SK-N-SH treated with all-trans-retinoic acid at 6 μM for 48 hours (cell line): ENCODE measurements at regions not wholly inside any gene's neighbourhood (a gene's known extent, or its start where the extent isn't known, plus 50 kb on each side); places are given as distances from the start of the nearest gene placed in this dataset.

Source experiments
- OSR1 ChIP-seq: fragments of 250-450 bp; sonication (Bioruptor Pico); IDR thresholded peaks from 2 replicates; pipeline ENCODE4 v1.8.0; 2022; ENCODE audit warnings: moderate library complexity, mild to moderate bottlenecking, inconsistent platforms
- ZFP30 ChIP-seq: fragments of 450-650 bp; formaldehyde crosslinking; IDR thresholded peaks from 2 replicates; pipeline ENCODE4 v1.5.0; 2022; ENCODE audit warnings: mild to moderate bottlenecking, moderate library complexity
- TF ChIP-seq, protein P1 (sequence below): fragments of 250-450 bp; sonication (Bioruptor Pico); IDR thresholded peaks from 2 replicates; pipeline ENCODE4 v1.5.1; 2021; ENCODE audit warnings: mild to moderate bottlenecking, moderate library complexity

DNA sequence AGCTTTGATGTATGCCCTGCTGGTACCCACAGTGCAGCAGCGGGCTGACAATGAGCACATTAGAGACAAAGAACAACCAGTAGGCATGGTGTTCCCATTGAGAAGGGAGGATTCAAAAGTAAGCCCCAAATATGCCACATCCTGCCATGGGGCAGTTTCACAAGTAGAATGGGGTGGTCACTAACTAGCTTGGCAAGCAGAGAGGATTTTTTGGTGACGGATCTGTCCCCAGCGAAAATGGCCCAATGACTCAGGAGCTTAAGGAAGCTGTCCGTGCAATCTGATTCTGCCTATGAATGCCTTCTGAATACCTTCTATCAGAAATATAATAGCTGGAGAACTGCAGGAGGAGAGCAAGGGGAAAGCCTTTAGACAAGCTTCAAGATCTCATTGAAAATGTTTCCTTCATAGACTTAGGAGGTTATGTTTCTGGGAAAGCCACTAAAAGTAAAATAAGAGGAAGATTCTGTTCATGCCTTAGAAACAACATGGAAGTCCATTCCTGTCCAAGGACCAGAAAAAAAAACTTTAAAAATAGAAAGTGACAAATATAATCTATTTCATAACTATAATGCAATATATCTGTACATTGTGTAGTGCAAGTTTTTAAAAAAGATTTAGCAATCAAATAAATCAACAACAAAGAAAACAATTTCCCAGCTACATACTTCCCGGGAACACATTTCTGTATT lies 117.5 kb upstream of the SLC14A2 start:
- TF ChIP-seq OSR1 (no peak), ZFP30 (CRISPR knock-in tag) (no peak)
- TF ChIP-seq, protein P1, sequence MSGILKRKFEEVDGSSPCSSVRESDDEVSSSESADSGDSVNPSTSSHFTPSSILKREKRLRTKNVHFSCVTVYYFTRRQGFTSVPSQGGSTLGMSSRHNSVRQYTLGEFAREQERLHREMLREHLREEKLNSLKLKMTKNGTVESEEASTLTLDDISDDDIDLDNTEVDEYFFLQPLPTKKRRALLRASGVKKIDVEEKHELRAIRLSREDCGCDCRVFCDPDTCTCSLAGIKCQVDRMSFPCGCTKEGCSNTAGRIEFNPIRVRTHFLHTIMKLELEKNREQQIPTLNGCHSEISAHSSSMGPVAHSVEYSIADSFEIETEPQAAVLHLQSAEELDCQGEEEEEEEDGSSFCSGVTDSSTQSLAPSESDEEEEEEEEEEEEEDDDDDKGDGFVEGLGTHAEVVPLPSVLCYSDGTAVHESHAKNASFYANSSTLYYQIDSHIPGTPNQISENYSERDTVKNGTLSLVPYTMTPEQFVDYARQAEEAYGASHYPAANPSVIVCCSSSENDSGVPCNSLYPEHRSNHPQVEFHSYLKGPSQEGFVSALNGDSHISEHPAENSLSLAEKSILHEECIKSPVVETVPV (CRISPR knock-in tag) = no peak
